Astrocyte of the spinal cord (primary cell): ENCODE measurements at regions not wholly inside any gene's neighbourhood (a gene's known extent, or its start where the extent isn't known, plus 50 kb on each side); places are given as distances from the start of the nearest gene placed in this dataset.

ENCODE experiments used
- DNase-seq: peaks from one replicate; pipeline ENCODE4 v3.0.0; 2011; ENCODE audit warnings: low read depth, low spot score
- H3K4me3 ChIP-seq: 2 replicates; pipeline ENCODE4 v1.5.1; 2011; ENCODE audit warnings: low read depth, mild to moderate bottlenecking, low read length, moderate library complexity
- CTCF ChIP-seq: IDR thresholded peaks from 2 replicates; pipeline ENCODE4 v1.5.1; 2012; ENCODE audit warnings: low read depth, mild to moderate bottlenecking, low read length, inconsistent platforms
- in situ Hi-C: cut with HindIII; loops from 2 replicates; pipeline ENCODE4 v1.10.0; 2017; ENCODE audit warnings: low sequenced_read_pairs

DNA sequence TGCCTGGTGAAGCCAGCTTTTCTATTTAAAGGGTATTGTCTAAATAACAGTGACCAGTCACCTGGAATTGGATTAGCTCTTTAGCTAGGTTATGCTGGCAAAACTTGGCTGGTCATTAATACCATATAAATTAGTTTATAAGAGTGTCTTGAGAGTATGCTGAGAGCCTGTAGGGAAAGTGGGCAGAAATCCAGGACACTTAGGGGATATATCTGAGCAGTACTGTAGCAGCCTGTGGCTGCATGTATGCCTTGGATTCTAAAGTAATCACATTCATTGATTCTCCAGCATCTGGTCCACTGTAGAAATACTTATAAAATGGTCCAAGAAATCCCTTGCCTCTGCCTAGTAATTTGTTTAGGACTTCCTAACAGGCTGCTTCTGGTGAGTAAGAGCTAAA is 288.9 kb upstream of the DMAC1 start:
- no peak for DNase-seq
- no peak overlapping the region for H3K4me3 ChIP-seq
- TF ChIP-seq CTCF, result no peak
- in situ Hi-C loops, result no loop called here

DNA sequence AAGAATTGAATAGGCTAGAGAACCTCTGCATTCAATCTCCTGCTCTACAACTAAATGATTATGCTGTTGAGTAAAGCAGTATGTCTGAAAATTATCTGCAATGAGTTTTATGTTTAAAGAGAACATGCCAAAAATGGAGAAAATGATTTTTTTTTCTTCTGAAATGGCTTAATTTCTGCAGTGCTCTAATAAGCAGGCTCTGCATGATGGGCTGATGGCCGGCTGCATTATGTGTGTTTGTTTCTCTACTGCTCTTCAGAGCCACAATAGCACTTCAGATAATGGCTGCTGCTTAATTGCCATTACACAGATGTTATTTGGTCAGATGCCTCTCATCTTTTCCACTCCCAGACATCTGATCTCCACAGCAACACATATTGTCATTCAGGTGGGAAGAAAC is 286.4 kb upstream of the DMAC1 start:
- in situ Hi-C loops, result no loop called here
- TF ChIP-seq CTCF, result no peak
- no peak overlapping the region for H3K4me3 ChIP-seq
- no peak for DNase-seq

DNA sequence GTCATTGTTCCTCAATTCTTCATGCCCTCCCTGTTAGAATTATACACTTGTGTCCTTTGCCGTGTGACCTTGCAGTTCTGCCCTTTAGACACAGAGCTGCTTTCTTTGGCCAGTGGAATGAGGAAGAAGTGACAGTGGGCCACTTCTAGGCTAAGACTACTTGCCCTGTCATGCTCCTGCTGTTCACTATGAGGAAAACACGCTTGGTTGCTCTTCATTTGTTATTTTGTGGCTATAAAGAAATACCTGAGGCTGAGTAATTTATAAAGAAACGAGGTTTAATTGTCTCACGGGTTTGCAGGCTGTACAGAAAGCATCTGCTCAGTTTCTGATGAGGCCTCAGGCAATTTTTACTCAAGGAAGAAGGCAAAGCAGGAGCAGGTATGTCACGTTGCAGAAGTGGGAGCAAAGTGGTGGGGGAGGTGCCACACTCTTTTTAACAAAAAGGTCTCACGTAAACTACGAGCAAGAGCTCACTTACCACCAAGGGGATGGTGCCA is 279.1 kb upstream of the DMAC1 start:
- DNase-seq, result no peak
- in situ Hi-C loops, result no loop called here
- TF ChIP-seq CTCF, result no peak
- no peak overlapping the region for H3K4me3 ChIP-seq

DNA sequence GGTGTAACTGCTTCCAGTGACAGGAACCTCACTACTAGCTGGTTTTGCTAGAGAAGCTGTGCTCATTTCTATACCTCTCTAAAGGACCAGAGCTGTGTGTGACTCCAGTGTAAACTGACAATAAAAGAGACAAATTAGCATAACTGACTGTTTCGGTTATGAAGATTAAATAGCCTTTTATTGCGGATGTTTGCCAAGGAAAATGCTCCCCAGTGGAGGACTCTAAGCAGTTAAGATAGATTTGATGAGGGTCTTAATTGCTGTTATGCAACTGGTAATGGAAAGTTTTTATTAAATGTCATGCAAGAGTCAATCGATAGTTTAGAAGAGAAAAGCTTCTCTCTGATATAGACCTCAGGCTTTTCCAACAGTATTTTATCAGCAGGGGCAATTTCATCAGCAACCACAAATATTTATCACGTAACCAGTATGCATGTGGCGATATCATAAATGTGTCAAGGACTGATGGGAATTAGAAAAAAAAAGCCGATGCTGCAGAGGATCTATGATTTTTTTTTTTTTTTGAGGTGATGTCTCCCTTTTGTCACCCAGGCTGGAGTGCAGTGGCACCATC is 275.2 kb upstream of the DMAC1 start:
- no peak for DNase-seq
- no peak overlapping the region for H3K4me3 ChIP-seq
- in situ Hi-C loops, result no loop called here
- TF ChIP-seq CTCF, result no peak

GRCh38 chr9:8071445-8071798 is 271.8 kb upstream of the DMAC1 start:
- in situ Hi-C loops, result no loop called here
- TF ChIP-seq CTCF, result no peak

GRCh38 chr9:8070779-8071444 is 271.3 kb upstream of the DMAC1 start:
- in situ Hi-C loops, result no loop called here
- TF ChIP-seq CTCF, result no peak
- no peak overlapping the region for H3K4me3 ChIP-seq
- DNase-seq, result no peak

More at GRCh38 chr9:8071445-8071798, 271.8 kb upstream of the DMAC1 start:
- no peak overlapping the region for H3K4me3 ChIP-seq
- DNase-seq, result no peak

GRCh38 chr9:8062459-8062858 is 262.9 kb upstream of the DMAC1 start:
- TF ChIP-seq CTCF, result no peak
- no peak for DNase-seq
- in situ Hi-C loops, result no loop called here
- no peak overlapping the region for H3K4me3 ChIP-seq
